ENCODE measurements at regions not wholly inside any gene's neighbourhood (a gene's known extent, or its start where the extent isn't known, plus 50 kb on each side); places are given as distances from the start of the nearest gene placed in this dataset.

DNA sequence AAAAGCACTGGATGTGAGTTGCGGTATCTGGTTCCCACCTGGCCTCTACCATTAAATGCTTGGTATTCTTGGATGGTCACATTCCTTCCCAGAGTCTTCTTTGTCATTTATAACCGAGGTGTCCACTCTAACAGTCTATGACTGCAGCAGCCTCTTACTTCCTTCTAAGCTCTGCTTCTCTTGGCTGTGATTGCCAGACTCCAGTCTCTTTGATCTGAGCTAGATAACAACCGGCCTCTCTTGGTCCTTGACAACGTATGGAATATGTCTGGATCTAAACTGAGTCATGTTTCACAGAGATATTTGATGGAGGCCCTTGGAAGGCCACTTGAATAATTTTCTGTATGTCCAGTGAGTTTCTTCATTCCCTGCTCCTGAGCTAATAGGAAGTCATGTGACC is 141.6 kb upstream of the TENM4 start:
- no peak for DNase-seq (ENCODE audit: extremely low spot score)
- ChIA-PET POLR2A (no interaction called here), CTCF (interaction anchor here (1.8 to 3.4 kb wide), 2 partner anchors 8 to 14 kb away, joined by 6 to 13 read pairs; no protein-coding TSS in a partner anchor)
- TF ChIP-seq, protein P1, sequence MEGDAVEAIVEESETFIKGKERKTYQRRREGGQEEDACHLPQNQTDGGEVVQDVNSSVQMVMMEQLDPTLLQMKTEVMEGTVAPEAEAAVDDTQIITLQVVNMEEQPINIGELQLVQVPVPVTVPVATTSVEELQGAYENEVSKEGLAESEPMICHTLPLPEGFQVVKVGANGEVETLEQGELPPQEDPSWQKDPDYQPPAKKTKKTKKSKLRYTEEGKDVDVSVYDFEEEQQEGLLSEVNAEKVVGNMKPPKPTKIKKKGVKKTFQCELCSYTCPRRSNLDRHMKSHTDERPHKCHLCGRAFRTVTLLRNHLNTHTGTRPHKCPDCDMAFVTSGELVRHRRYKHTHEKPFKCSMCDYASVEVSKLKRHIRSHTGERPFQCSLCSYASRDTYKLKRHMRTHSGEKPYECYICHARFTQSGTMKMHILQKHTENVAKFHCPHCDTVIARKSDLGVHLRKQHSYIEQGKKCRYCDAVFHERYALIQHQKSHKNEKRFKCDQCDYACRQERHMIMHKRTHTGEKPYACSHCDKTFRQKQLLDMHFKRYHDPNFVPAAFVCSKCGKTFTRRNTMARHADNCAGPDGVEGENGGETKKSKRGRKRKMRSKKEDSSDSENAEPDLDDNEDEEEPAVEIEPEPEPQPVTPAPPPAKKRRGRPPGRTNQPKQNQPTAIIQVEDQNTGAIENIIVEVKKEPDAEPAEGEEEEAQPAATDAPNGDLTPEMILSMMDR (IDR thresholded peaks at IDR 0.05; ENCODE audit: control extremely low read depth, extremely low read depth, low read depth, missing control alignments): no peak

DNA sequence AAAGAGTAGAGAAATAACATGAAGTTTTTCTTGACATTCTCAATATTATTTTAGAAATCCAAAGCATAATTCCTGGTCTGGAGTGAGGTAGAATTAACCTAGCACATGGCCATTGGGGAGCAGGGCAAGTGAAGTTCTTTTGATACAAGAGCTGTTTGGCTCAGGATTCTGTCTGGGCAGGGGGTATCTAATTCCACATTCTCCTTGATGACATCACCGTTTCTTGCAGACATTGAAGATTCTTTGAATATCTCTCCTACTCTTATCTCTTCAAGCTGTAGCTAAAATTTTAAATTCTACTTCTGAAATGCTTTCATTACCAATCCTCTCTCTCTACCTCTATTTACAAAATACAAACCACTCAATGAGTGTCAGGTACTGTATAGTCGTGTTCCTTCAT is 138.2 kb upstream of the TENM4 start:
- POLR2A ChIA-PET: no interaction called here
- no peak for DNase-seq (ENCODE audit: extremely low spot score)
- CTCF ChIA-PET: interaction anchor here (1.4 kb wide), 1 partner anchor 130 kb away, joined by 3 read pairs; no protein-coding TSS in a partner anchor
- TF ChIP-seq, protein P1 (IDR thresholded peaks at IDR 0.05; ENCODE audit: control extremely low read depth, extremely low read depth, low read depth, missing control alignments): no peak

DNA sequence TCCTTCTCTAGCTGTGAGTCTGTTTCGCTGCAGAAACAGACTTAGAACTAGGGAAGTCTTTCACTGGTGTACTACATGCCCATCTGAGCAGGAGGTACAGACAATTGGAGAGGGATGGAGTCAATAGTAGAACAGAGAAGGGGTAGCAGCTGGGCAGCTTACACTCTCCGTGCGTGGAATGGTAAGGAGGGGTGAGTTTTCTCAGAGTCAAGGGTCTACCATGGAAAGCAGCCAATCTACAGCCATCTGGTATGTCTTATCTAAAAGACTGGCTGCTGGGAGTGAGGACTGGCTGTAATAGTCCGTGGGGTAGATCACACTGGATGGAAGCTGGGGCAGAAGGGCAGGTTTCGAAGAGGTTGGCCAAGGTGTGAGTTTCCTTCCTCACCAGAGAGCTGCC is 137.3 kb upstream of the TENM4 start:
- CTCF ChIA-PET: no interaction called here

DNA sequence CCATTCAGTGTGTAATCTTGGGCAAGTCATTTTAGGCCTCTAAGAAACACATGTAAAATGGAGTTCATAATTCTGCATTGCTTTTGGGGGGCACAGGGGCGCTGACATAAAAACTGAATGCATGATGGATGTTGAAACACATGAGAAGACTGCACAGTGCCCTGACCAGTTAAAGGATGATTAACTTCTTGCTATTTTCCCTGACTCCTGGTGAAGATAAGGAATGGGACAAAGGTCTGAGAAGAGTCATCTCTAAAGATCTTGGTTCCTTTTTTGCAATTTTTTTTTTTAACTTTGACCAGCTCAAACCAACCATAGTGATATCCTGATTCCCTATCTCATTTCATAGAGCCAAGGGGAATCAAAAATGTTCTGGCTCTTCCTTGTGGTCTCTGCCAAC is 134.9 kb upstream of the TENM4 start:
- POLR2A ChIA-PET: no interaction called here
- TF ChIP-seq, protein P1 (IDR thresholded peaks at IDR 0.05; ENCODE audit: control extremely low read depth, extremely low read depth, low read depth, missing control alignments): no peak
- CTCF ChIA-PET: interaction anchor here (1.0 to 3.1 kb wide), 2 partner anchors 8 to 16 kb away, joined by 3 to 13 read pairs; no protein-coding TSS in a partner anchor
- no peak for DNase-seq (ENCODE audit: extremely low spot score)

More for the DNA sequence above, 137.3 kb upstream of the TENM4 start:
- no peak for DNase-seq (ENCODE audit: extremely low spot score)
- POLR2A ChIA-PET: no interaction called here
- TF ChIP-seq, protein P1 (IDR thresholded peaks at IDR 0.05; ENCODE audit: control extremely low read depth, extremely low read depth, low read depth, missing control alignments): no peak

DNA sequence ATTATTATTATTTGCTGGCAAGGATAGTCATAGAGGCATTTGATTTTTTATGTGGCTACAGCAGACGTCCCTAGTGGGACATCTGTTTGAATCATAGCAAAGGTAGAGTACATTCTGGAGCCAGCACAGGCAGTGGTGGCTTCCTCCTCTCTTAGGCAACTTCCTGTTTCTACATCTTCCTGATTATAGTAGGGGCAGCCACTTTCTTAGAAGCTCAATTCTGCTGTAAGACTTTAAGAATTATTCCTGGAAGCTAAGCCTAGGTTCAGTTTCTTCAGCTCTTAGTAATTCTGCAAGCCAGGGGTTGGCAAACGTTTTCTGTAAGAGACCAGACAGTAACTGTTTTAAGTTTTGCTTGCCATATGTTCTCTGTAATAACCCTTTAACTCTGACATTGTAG is 129.3 kb upstream of the TENM4 start:
- ChIA-PET POLR2A (no interaction called here), CTCF (interaction anchor here (1.1 to 1.2 kb wide), 2 partner anchors 13 to 31 kb away, joined by 3 read pairs; no protein-coding TSS in a partner anchor)
- TF ChIP-seq, protein P1 (IDR thresholded peaks at IDR 0.05; ENCODE audit: control extremely low read depth, extremely low read depth, low read depth, missing control alignments): no peak
- no peak for DNase-seq (ENCODE audit: extremely low spot score)

DNA sequence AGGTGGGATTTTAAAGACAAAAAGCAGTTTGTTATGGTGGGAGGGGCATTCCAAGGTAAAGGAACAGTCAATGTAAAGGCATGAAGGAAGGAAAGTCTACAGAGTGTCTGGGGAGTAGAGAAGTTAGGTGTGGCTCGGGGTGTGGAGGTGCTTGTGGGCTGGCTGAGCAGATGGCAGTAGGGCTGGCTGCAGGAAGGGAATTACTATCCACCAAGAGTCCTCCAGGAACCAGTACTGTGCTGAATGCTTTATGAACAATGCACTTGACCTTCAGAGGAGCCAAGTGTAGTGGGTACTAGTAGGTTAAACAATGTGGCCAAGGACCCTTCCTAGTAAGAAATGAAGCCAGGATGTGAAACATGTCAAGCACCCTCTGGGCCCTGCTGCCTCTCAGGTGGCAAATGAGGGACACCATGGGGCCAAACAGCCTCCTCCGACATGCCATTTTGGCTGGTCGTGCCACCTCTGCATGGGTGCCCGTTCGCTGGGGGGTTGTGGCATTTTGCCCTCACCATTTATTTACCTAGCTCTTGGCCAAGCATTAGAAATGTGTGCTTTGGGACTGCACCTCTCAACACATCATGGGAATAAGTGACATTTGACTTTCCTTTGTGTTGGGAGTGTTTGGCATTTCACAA is 123.6 kb upstream of the TENM4 start:
- TF ChIP-seq, protein P1 (IDR thresholded peaks at IDR 0.05; ENCODE audit: control extremely low read depth, extremely low read depth, low read depth, missing control alignments): no peak
- ChIA-PET POLR2A (no interaction called here), CTCF (no interaction called here)
- no peak for DNase-seq (ENCODE audit: extremely low spot score)
